ENCODE measurements at regions not wholly inside any gene's neighbourhood (a gene's known extent, or its start where the extent isn't known, plus 50 kb on each side); places are given as distances from the start of the nearest gene placed in this dataset.
"Not testable (repeated sequence)": the region's sequence is repeated elsewhere in the genome, so short reads cannot be mapped to it uniquely, and the experiment has no call there.

GRCh38 chr20:56920041-56920440 lies 290.9 kb downstream of the TFAP2C start:
- not testable (repeated sequence) for TF ChIP-seq EZH2 (IDR thresholded peaks at IDR 0.05; ENCODE audit: borderline replicate concordance, insufficient read depth, low read length, poor library complexity, severe bottlenecking); CTCF (IDR thresholded peaks at IDR 0.05; ENCODE audit: poor library complexity, severe bottlenecking); TAF1 (IDR thresholded peaks at IDR 0.05; ENCODE audit: low read depth); EP300 (conservative IDR thresholded peaks at IDR 0.05; ENCODE audit: poor library complexity, severe bottlenecking); SMC3 (conservative IDR thresholded peaks at IDR 0.05; ENCODE audit: poor library complexity); POLR2AphosphoS5 (IDR thresholded peaks at IDR 0.05); RAD21 (conservative IDR thresholded peaks at IDR 0.05)
